Kidney (tissue), 13 donors: ENCODE measurements at regions not wholly inside any gene's neighbourhood (a gene's known extent, or its start where the extent isn't known, plus 50 kb on each side); places are given as distances from the start of the nearest gene placed in this dataset.

ENCODE experiments used
- DNase-seq, 5 donors: peaks; one replicate each; pipeline ENCODE4 v3.0.0-alpha.2; 2013 to 2020
- FAIRE-seq: peaks from 2 replicates; lab custom pipeline; 2012; peaks lifted over from hg19 to GRCh38; lab: Jason Lieb, UNC
- H3K27ac ChIP-seq, 2 donors: one replicate each; pipeline ENCODE4 v1.7.0; 2013; ENCODE audit warnings: low read depth in 2 of 2, low read length in 2 of 2, inconsistent platforms in 1 of 2
- H3K27me3 ChIP-seq: one replicate; pipeline ENCODE4 v1.7.1; 2013; ENCODE audit warnings: low read length, inconsistent platforms; ENCODE audit not compliant: control insufficient read depth, insufficient read depth
- H3K36me3 ChIP-seq, 3 donors: one replicate each; pipeline versions ENCODE4 v1.7.0 to v1.7.1; 2013; ENCODE audit warnings: low read length in 3 of 3, control low read depth in 1 of 3, inconsistent platforms in 1 of 3; ENCODE audit not compliant: insufficient read depth in 3 of 3, control insufficient read depth in 2 of 3
- H3K4me1 ChIP-seq, 3 donors: one replicate each; pipeline versions ENCODE4 v1.7.0 to v1.7.1; 2013; ENCODE audit warnings: low read length in 3 of 3, inconsistent platforms in 1 of 3, low read depth in 1 of 3; ENCODE audit not compliant: control insufficient read depth in 2 of 3, insufficient read depth in 2 of 3
- H3K4me3 ChIP-seq, 3 donors: one replicate each; pipeline versions ENCODE4 v1.7.0 to v1.8.1; 2013; ENCODE audit warnings: low read length in 3 of 3, control low read depth in 1 of 3, inconsistent platforms in 1 of 3
- H3K9ac ChIP-seq, 3 donors: one replicate each; pipeline versions ENCODE4 v1.7.0 to v1.7.1; 2013; ENCODE audit warnings: low read length in 3 of 3, control low read depth in 1 of 3, inconsistent platforms in 1 of 3
- H3K9me3 ChIP-seq, 3 donors: one replicate each; pipeline versions ENCODE4 v1.7.0 to v1.7.1; 2013; ENCODE audit warnings: low read length in 3 of 3, control low read depth in 1 of 3, inconsistent platforms in 1 of 3; ENCODE audit not compliant: control insufficient read depth in 2 of 3, insufficient read depth in 1 of 3
- intact Hi-C: fragments of 100-400 bp; cut with DNase I; formaldehyde crosslinking; loops from one replicate; pipeline ENCODE4 v1.11.1; 2022
- TF ChIP-seq, protein P1 (sequence below): IDR thresholded peaks from 3 replicates; pipeline ENCODE4 v1.5.1; 2012; ENCODE audit warnings: mild to moderate bottlenecking, moderate library complexity, borderline replicate concordance; ENCODE audit not compliant: insufficient read depth; ENCODE audit errors: extremely low read depth
- donor health status: control.
- donor health status: control.
- donor health status: control.
- donor health status: control.
- donor health status: control.
- donor health status: DM: yes; HTN: yes; CAD: no.
- donor health status: Normal renal cell carcinoma (clear cell type).

DNA sequence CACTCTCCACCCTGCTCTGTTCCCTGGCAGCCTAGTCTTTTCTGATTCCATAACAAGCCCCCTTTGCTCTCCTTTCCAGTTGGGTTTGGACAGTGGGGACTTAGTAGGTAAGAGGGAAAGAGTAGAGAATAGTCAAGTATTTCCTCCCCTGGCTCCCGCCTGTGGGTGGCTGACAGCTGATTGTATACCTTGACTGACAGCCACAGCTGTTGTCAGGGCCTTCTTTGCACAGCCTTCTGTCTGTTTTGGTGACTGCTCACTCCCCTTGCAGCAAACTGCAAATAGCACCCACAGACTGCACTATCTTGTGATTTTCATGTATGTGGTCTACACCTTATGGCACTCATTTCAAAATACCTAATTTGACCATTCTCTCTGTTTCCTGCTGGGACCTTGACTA is 486.3 kb downstream of the ACTR3B start:
- H3K36me3 ChIP-seq: no peaks in the 10 kb centered on the region
- intact Hi-C loops: no loop called here
- H3K9ac ChIP-seq: no peak overlapping the region
- H3K27ac ChIP-seq: no peak overlapping the region
- H3K4me1 ChIP-seq: no peaks in the 10 kb centered on the region
- TF ChIP-seq, protein P1, sequence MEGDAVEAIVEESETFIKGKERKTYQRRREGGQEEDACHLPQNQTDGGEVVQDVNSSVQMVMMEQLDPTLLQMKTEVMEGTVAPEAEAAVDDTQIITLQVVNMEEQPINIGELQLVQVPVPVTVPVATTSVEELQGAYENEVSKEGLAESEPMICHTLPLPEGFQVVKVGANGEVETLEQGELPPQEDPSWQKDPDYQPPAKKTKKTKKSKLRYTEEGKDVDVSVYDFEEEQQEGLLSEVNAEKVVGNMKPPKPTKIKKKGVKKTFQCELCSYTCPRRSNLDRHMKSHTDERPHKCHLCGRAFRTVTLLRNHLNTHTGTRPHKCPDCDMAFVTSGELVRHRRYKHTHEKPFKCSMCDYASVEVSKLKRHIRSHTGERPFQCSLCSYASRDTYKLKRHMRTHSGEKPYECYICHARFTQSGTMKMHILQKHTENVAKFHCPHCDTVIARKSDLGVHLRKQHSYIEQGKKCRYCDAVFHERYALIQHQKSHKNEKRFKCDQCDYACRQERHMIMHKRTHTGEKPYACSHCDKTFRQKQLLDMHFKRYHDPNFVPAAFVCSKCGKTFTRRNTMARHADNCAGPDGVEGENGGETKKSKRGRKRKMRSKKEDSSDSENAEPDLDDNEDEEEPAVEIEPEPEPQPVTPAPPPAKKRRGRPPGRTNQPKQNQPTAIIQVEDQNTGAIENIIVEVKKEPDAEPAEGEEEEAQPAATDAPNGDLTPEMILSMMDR: no peak
- DNase-seq (no peak), FAIRE-seq (no peak)
- no peaks in the 10 kb centered on the region for H3K9me3 ChIP-seq
- no peaks in the 10 kb centered on the region for H3K27me3 ChIP-seq
- no peak overlapping the region for H3K4me3 ChIP-seq

DNA sequence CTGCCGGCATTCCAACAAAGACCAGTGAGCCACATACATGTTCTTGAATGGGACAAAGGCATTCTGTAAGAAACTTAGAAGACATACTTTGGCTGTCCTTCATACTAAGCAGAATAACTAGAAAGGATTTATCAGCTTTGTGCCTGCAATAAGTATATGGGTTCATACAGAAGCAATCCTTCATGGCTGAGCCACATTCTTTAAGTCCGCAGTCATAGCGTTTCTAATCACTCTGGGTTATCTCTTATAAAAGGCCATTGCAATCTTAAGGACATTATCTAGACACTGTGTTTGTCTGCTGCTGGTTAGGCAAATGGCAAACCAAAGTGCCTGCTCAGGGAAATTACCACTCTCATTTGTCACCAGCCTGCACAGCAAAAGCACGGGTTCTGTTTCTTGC is 488.4 kb downstream of the ACTR3B start:
- intact Hi-C loops: no loop called here
- Histone ChIP-seq H3K9me3 (no peaks in the 10 kb centered on the region), H3K36me3 (no peaks in the 10 kb centered on the region), H3K4me1 (no peaks in the 10 kb centered on the region), H3K9ac (no peak overlapping the region), H3K27me3 (no peaks in the 10 kb centered on the region), H3K4me3 (no peak overlapping the region), H3K27ac (no peak overlapping the region)
- FAIRE-seq (no peak), DNase-seq (no peak)
- TF ChIP-seq, protein P1: no peak

DNA sequence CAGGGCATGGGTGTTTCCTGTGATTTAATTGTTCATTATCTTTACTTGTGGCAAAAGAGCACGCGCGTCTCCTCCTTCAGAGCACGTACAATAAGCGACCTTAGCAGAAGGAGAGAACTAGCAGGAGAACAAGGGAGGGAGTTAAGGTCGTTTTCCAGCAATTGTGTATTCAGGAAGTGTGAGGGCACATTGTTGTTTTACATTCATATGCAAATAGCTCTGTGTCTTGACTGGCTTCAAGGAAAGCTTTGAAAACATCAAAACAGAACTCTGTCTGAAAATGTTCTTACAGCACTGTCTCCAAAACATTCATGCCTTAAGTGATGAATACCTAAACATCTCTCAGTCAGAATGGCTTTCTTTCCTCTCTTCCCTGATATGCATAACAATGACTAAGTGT is 499.1 kb downstream of the ACTR3B start:
- Histone ChIP-seq H3K27ac (no peak overlapping the region), H3K27me3 (no peaks in the 10 kb centered on the region), H3K9ac (no peak overlapping the region), H3K9me3 (no peaks in the 10 kb centered on the region), H3K36me3 (no peaks in the 10 kb centered on the region), H3K4me1 (no peaks in the 10 kb centered on the region), H3K4me3 (no peak overlapping the region)
- no peak for DNase-seq
- intact Hi-C loops: no loop called here
- no peak for FAIRE-seq
- TF ChIP-seq, protein P1: no peak

DNA sequence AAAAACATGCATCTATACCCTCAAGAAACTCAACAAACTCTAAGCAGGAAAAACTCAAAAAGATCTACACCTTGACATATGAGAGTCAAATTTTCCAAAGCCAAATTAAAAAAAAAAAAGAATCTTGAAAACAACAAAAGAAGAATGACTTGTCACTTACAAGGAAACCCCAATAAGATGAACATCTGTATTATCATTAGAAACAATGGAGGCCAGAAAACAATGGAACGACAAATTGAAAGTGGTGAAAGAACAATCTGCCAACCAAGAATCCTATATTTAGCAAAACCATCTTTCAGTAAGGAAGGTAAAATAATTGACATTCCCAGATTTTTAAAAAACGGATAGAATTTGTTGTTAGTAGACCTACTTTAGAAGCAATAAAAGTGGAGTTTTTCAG is 516.8 kb downstream of the ACTR3B start:
- H3K4me1 ChIP-seq: no peaks in the 10 kb centered on the region
- no peaks in the 10 kb centered on the region for H3K36me3 ChIP-seq
- H3K27ac ChIP-seq: no peak overlapping the region
- H3K4me3 ChIP-seq: no peak overlapping the region
- DNase-seq: no peak
- H3K9me3 ChIP-seq: peaks cover 0 to 8% (median 0%) of the 10 kb centered on the region in 3 donors
- TF ChIP-seq, protein P1: no peak
- intact Hi-C loops: no loop called here
- no peak for FAIRE-seq
- H3K27me3 ChIP-seq: no peaks in the 10 kb centered on the region
- H3K9ac ChIP-seq: no peak overlapping the region
